GM06990 (cell line): ENCODE measurements at regions not wholly inside any gene's neighbourhood (a gene's known extent, or its start where the extent isn't known, plus 50 kb on each side); places are given as distances from the start of the nearest gene placed in this dataset.

ENCODE experiments used
- DNase-seq: peaks from one replicate; pipeline ENCODE4 v3.0.0-alpha.2; 2011; ENCODE audit not compliant: insufficient read length; ENCODE audit errors: extremely low read depth
- H3K27me3 ChIP-seq: replicated peaks from 2 replicates; pipeline ENCODE4 v1.6.0; 2011; ENCODE audit warnings: low read length; ENCODE audit not compliant: control insufficient read depth, insufficient read depth
- H3K36me3 ChIP-seq: 2 replicates; pipeline ENCODE4 v1.5.1; 2011; ENCODE audit warnings: low read length; ENCODE audit not compliant: control insufficient read depth, insufficient read depth
- H3K4me3 ChIP-seq: replicated peaks from 2 replicates; pipeline ENCODE4 v1.5.1; 2011; ENCODE audit warnings: low read depth, mild to moderate bottlenecking, control low read depth, low read length
- TF ChIP-seq, protein P1 (sequence below): IDR thresholded peaks from 2 replicates; pipeline ENCODE4 v1.5.1; 2011; ENCODE audit warnings: low read length, control low read depth, mild to moderate bottlenecking, inconsistent platforms; ENCODE audit not compliant: insufficient read depth, poor library complexity, severe bottlenecking

DNA sequence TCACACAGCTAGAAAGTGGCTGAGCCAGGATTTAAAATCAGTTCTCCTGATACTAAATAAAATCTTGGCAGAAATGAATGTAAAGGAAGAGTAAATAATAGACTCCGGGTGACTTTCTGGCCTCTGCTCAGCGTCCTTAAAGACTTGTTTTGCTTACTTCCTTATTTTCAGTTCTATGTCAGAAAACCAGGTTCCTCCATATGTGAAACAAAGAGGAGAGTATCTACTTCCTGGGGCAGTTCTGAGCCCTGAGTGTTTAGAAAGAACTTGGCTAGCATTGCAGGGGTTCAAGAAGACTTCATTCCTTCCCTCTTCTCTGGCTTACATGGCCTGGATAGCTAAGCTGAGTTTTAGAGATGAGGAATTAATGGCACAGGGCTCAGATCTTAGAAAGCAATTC is 222.8 kb upstream of the TLE3 start:
- TF ChIP-seq, protein P1, sequence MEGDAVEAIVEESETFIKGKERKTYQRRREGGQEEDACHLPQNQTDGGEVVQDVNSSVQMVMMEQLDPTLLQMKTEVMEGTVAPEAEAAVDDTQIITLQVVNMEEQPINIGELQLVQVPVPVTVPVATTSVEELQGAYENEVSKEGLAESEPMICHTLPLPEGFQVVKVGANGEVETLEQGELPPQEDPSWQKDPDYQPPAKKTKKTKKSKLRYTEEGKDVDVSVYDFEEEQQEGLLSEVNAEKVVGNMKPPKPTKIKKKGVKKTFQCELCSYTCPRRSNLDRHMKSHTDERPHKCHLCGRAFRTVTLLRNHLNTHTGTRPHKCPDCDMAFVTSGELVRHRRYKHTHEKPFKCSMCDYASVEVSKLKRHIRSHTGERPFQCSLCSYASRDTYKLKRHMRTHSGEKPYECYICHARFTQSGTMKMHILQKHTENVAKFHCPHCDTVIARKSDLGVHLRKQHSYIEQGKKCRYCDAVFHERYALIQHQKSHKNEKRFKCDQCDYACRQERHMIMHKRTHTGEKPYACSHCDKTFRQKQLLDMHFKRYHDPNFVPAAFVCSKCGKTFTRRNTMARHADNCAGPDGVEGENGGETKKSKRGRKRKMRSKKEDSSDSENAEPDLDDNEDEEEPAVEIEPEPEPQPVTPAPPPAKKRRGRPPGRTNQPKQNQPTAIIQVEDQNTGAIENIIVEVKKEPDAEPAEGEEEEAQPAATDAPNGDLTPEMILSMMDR: no peak
- DNase-seq: no peak
- H3K4me3 ChIP-seq: no peak overlapping the region
- H3K27me3 ChIP-seq: no peaks in the 10 kb centered on the region
- H3K36me3 ChIP-seq: no peaks in the 10 kb centered on the region

DNA sequence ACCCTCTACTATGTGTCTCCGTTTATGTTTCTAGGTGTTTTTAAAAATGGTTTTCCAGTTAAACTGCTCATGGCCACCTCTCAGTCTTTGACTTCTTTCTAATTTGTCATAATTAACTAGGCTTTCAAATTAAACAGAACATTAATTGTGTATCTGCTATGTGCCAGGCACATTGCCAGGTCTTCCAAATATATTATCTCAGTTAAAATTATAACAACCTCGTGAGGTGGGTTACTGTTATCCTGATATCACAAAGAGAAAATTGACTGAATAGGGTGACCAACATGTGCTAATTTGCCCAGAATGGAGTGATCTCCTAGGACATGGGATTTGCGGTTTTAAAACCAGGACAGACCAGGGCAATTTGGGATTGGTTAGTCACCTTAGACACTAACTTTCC is 222.4 kb upstream of the TLE3 start:
- H3K36me3 ChIP-seq: no peaks in the 10 kb centered on the region
- TF ChIP-seq, protein P1: no peak
- H3K4me3 ChIP-seq: no peak overlapping the region
- DNase-seq: no peak
- no peaks in the 10 kb centered on the region for H3K27me3 ChIP-seq

GRCh38 chr15:70319466-70319865 is 221.7 kb upstream of the TLE3 start:
- Histone ChIP-seq H3K4me3 (no peak overlapping the region), H3K27me3 (no peaks in the 10 kb centered on the region), H3K36me3 (no peaks in the 10 kb centered on the region)
- peak; percentile 64 for DNase-seq
- TF ChIP-seq, protein P1: no peak

GRCh38 chr15:70318594-70319465 is 221.1 kb upstream of the TLE3 start:
- H3K4me3 ChIP-seq: no peak overlapping the region
- no peaks in the 10 kb centered on the region for H3K36me3 ChIP-seq
- DNase-seq: no peak
- TF ChIP-seq, protein P1: no peak
- H3K27me3 ChIP-seq: no peaks in the 10 kb centered on the region

GRCh38 chr15:70316059-70316600 is 218.4 kb upstream of the TLE3 start:
- Histone ChIP-seq H3K36me3 (no peaks in the 10 kb centered on the region), H3K4me3 (no peak overlapping the region), H3K27me3 (no peaks in the 10 kb centered on the region)
- TF ChIP-seq, protein P1: no peak
- no peak for DNase-seq
